ENCODE measurements at regions not wholly inside any gene's neighbourhood (a gene's known extent, or its start where the extent isn't known, plus 50 kb on each side); places are given as distances from the start of the nearest gene placed in this dataset.

DNA sequence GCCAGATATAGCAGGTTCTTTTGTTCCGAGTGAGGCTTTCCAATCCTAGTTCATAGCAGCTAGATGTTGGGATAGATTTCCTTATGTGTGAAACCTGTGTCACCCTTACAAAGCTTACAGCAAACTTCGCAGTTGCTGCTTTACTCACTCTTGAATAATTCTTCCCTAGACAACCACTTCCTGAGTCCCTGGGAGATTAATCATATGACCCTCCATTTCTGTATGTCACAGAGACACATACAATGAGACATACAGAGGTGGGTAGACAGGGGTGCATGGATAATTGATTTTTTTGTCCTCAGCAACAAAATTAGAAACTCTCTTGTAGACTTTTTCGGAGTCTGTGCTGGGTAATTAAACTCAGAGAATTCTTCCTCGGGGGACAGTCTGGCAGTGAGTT lies 163.2 kb downstream of the NSUN3 start:
- WGBS, result 34% methylated on average over 3 of the region's 4 CpGs
- H2AK5ac ChIP-seq (ENCODE audit: low read length, severe bottlenecking), result no peak overlapping the region
- no peak overlapping the region for H3K4me3 ChIP-seq (ENCODE audit: insufficient read depth in 1 of 2, low read depth in 1 of 2, low read length in 2 of 2)
- H3K14ac ChIP-seq (ENCODE audit: low read length in 2 of 2), result no peak overlapping the region
- H3K36me3 ChIP-seq (ENCODE audit: control insufficient read depth in 1 of 2, insufficient read depth in 2 of 2, low read depth in 1 of 2, low read length in 2 of 2), result no peaks in the 10 kb centered on the region
- H3K27me3 ChIP-seq (ENCODE audit: control insufficient read depth in 1 of 2, insufficient read depth in 1 of 2, low read length in 2 of 2), result no peaks in the 10 kb centered on the region
- H4K91ac ChIP-seq (ENCODE audit: low read length), result no peak overlapping the region
- DNase-seq, result peak; percentile 40
- H4K8ac ChIP-seq (ENCODE audit: low read length), result no peak overlapping the region
- no peak overlapping the region for H2AFZ ChIP-seq (ENCODE audit: low read depth, low read length)
- no peak overlapping the region for H2BK15ac ChIP-seq (ENCODE audit: low read depth, poor library complexity, severe bottlenecking)
- H3K79me1 ChIP-seq (replicated peaks; ENCODE audit: low read length, poor library complexity, severe bottlenecking), result no peaks in the 10 kb centered on the region
- H3K4me1 ChIP-seq (ENCODE audit: control insufficient read depth, insufficient read depth, low read depth, low read length), result peaks cover 3% of the 10 kb centered on the region
- H3K27ac ChIP-seq (ENCODE audit: low read length, poor library complexity, severe bottlenecking), result no peak overlapping the region
- no peak overlapping the region for H3K9ac ChIP-seq (ENCODE audit: low read length)
- H3K18ac ChIP-seq (ENCODE audit: low read depth in 1 of 2, low read length in 2 of 2), result no peak overlapping the region
- H2BK120ac ChIP-seq (ENCODE audit: low read depth, low read length), result no peak overlapping the region
- no peaks in the 10 kb centered on the region for H3K9me3 ChIP-seq (ENCODE audit: control insufficient read depth, low read length)
- no peak overlapping the region for H2BK5ac ChIP-seq (ENCODE audit: low read depth, low read length, poor library complexity, severe bottlenecking)
- H3K4ac ChIP-seq (ENCODE audit: low read depth in 1 of 2, low read length in 2 of 2), result no peak overlapping the region
- H2BK12ac ChIP-seq (ENCODE audit: low read length in 2 of 2), result no peak overlapping the region
- H3K23ac ChIP-seq (ENCODE audit: low read length in 2 of 2), result no peak overlapping the region
- H3K4me2 ChIP-seq (ENCODE audit: low read length, poor library complexity, severe bottlenecking), result peak overlapping the region; percentile 21

DNA sequence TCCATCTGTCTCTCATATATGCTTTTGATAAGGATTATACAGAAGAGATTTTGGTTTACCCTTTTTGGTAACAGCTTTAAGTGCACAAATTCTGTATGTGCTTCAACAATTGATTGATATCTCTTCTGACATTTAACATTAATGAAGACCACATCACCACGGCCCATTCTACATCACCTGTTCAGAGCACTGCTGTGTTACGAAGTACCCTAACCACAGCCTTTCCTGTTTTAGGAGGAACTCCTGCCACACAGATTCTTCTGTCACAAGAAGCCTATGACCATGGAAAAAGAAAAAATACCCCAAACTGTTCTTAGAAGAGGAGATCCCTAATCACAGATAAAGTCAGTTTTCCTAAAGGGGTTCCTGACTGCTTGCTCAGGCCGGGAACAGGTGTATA lies 170.1 kb downstream of the NSUN3 start:
- H3K79me1 ChIP-seq (replicated peaks; ENCODE audit: low read length, poor library complexity, severe bottlenecking), result no peaks in the 10 kb centered on the region
- H2BK120ac ChIP-seq (ENCODE audit: low read depth, low read length), result no peak overlapping the region
- H2AFZ ChIP-seq (ENCODE audit: low read depth, low read length), result no peak overlapping the region
- no peaks in the 10 kb centered on the region for H3K4me1 ChIP-seq (ENCODE audit: control insufficient read depth, insufficient read depth, low read depth, low read length)
- no peak for DNase-seq
- H2AK5ac ChIP-seq (ENCODE audit: low read length, severe bottlenecking), result no peak overlapping the region
- no peaks in the 10 kb centered on the region for H3K27me3 ChIP-seq (ENCODE audit: control insufficient read depth in 1 of 2, insufficient read depth in 1 of 2, low read length in 2 of 2)
- H3K23ac ChIP-seq (ENCODE audit: low read length in 2 of 2), result no peak overlapping the region
- H3K36me3 ChIP-seq (ENCODE audit: control insufficient read depth in 1 of 2, insufficient read depth in 2 of 2, low read depth in 1 of 2, low read length in 2 of 2), result no peaks in the 10 kb centered on the region
- no peak overlapping the region for H2BK5ac ChIP-seq (ENCODE audit: low read depth, low read length, poor library complexity, severe bottlenecking)
- H2BK15ac ChIP-seq (ENCODE audit: low read depth, poor library complexity, severe bottlenecking), result no peak overlapping the region
- 91% methylated on average over 3 of the region's 3 CpGs for WGBS
- no peak overlapping the region for H3K27ac ChIP-seq (ENCODE audit: low read length, poor library complexity, severe bottlenecking)
- no peak overlapping the region for H3K9ac ChIP-seq (ENCODE audit: low read length)
- no peak overlapping the region for H4K8ac ChIP-seq (ENCODE audit: low read length)
- no peaks in the 10 kb centered on the region for H3K9me3 ChIP-seq (ENCODE audit: control insufficient read depth, low read length)
- no peak overlapping the region for H3K14ac ChIP-seq (ENCODE audit: low read length in 2 of 2)
- no peak overlapping the region for H3K4me3 ChIP-seq (ENCODE audit: insufficient read depth in 1 of 2, low read depth in 1 of 2, low read length in 2 of 2)
- H2BK12ac ChIP-seq (ENCODE audit: low read length in 2 of 2), result no peak overlapping the region
- H4K91ac ChIP-seq (ENCODE audit: low read length), result no peak overlapping the region
- no peak overlapping the region for H3K18ac ChIP-seq (ENCODE audit: low read depth in 1 of 2, low read length in 2 of 2)
- no peak overlapping the region for H3K4ac ChIP-seq (ENCODE audit: low read depth in 1 of 2, low read length in 2 of 2)
- H3K4me2 ChIP-seq (ENCODE audit: low read length, poor library complexity, severe bottlenecking), result no peak overlapping the region

DNA sequence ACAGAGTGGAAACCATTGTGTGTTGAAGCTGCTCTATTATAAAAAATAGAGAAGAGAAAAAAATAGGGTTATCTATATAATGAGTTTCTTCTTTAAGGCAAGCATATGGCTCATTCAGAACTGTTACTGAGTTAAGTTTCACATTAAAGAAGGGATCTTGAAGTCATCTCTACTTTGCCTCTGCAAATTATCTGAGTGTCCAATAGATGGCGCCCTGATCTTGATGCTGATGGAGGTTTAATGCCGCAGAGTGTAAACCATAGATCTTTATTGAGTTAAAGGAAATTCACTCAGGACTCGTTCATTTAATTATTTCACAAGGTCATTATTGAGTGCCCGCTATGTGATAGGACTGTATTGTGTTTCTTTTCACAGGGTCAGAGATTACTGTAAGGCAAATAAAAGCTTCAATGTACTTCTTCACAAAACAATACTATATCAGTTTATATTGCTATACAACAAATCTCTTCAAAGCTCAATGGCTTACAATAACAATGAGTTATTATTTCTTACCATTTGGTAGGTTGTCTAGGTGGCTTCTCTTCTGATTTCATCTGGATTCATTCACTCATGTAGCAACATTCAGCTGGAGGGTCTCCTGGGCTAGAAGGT lies 171.4 kb downstream of the NSUN3 start:
- no peak overlapping the region for H3K4me3 ChIP-seq (ENCODE audit: insufficient read depth in 1 of 2, low read depth in 1 of 2, low read length in 2 of 2)
- no peak overlapping the region for H3K27ac ChIP-seq (ENCODE audit: low read length, poor library complexity, severe bottlenecking)
- H3K79me1 ChIP-seq (replicated peaks; ENCODE audit: low read length, poor library complexity, severe bottlenecking), result no peaks in the 10 kb centered on the region
- H2AFZ ChIP-seq (ENCODE audit: low read depth, low read length), result no peak overlapping the region
- no peaks in the 10 kb centered on the region for H3K36me3 ChIP-seq (ENCODE audit: control insufficient read depth in 1 of 2, insufficient read depth in 2 of 2, low read depth in 1 of 2, low read length in 2 of 2)
- no peak overlapping the region for H3K14ac ChIP-seq (ENCODE audit: low read length in 2 of 2)
- no peak overlapping the region for H2BK120ac ChIP-seq (ENCODE audit: low read depth, low read length)
- no peaks in the 10 kb centered on the region for H3K27me3 ChIP-seq (ENCODE audit: control insufficient read depth in 1 of 2, insufficient read depth in 1 of 2, low read length in 2 of 2)
- H4K8ac ChIP-seq (ENCODE audit: low read length), result no peak overlapping the region
- H2AK5ac ChIP-seq (ENCODE audit: low read length, severe bottlenecking), result no peak overlapping the region
- no peak overlapping the region for H2BK12ac ChIP-seq (ENCODE audit: low read length in 2 of 2)
- no peak overlapping the region for H3K23ac ChIP-seq (ENCODE audit: low read length in 2 of 2)
- H3K18ac ChIP-seq (ENCODE audit: low read depth in 1 of 2, low read length in 2 of 2), result no peak overlapping the region
- WGBS, result 4% methylated on average over 2 of the region's 4 CpGs
- H3K9me3 ChIP-seq (ENCODE audit: control insufficient read depth, low read length), result no peaks in the 10 kb centered on the region
- no peak overlapping the region for H4K91ac ChIP-seq (ENCODE audit: low read length)
- no peak overlapping the region for H3K4me2 ChIP-seq (ENCODE audit: low read length, poor library complexity, severe bottlenecking)
- H2BK5ac ChIP-seq (ENCODE audit: low read depth, low read length, poor library complexity, severe bottlenecking), result no peak overlapping the region
- no peaks in the 10 kb centered on the region for H3K4me1 ChIP-seq (ENCODE audit: control insufficient read depth, insufficient read depth, low read depth, low read length)
- H2BK15ac ChIP-seq (ENCODE audit: low read depth, poor library complexity, severe bottlenecking), result no peak overlapping the region
- DNase-seq, result peak; percentile 46
- no peak overlapping the region for H3K9ac ChIP-seq (ENCODE audit: low read length)
- no peak overlapping the region for H3K4ac ChIP-seq (ENCODE audit: low read depth in 1 of 2, low read length in 2 of 2)

DNA sequence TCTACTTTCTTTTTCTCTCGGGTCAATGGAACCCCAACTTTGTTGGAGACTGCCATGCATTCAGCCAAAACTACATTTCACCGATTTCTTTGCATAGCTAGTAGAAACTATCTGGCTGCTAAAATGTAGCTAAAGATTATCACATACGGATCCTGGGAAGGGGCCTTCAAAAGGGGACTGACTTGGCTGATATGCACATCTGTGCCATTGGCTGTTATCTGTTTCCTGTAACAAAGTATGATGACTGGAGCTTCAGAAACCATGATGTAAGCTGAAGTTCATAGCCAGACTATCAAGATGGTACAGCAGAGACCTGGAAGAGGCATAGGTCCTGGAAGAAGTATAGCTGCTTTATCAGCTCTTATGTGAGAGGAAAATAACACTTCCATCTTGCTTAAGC lies 179.1 kb downstream of the NSUN3 start:
- DNase-seq, result no peak
- Histone ChIP-seq H3K27ac (ENCODE audit: low read length, poor library complexity, severe bottlenecking) (no peak overlapping the region), H3K4me3 (ENCODE audit: insufficient read depth in 1 of 2, low read depth in 1 of 2, low read length in 2 of 2) (no peak overlapping the region), H3K4me1 (ENCODE audit: control insufficient read depth, insufficient read depth, low read depth, low read length) (no peaks in the 10 kb centered on the region), H4K91ac (ENCODE audit: low read length) (no peak overlapping the region), H2AK5ac (ENCODE audit: low read length, severe bottlenecking) (no peak overlapping the region), H3K27me3 (ENCODE audit: control insufficient read depth in 1 of 2, insufficient read depth in 1 of 2, low read length in 2 of 2) (no peaks in the 10 kb centered on the region), H3K79me1 (replicated peaks; ENCODE audit: low read length, poor library complexity, severe bottlenecking) (no peaks in the 10 kb centered on the region), H3K14ac (ENCODE audit: low read length in 2 of 2) (no peak overlapping the region), H3K4me2 (ENCODE audit: low read length, poor library complexity, severe bottlenecking) (no peak overlapping the region), H3K36me3 (ENCODE audit: control insufficient read depth in 1 of 2, insufficient read depth in 2 of 2, low read depth in 1 of 2, low read length in 2 of 2) (no peaks in the 10 kb centered on the region), H2BK5ac (ENCODE audit: low read depth, low read length, poor library complexity, severe bottlenecking) (no peak overlapping the region), H2BK15ac (ENCODE audit: low read depth, poor library complexity, severe bottlenecking) (no peak overlapping the region), H3K23ac (ENCODE audit: low read length in 2 of 2) (no peak overlapping the region), H2BK120ac (ENCODE audit: low read depth, low read length) (no peak overlapping the region), H3K9me3 (ENCODE audit: control insufficient read depth, low read length) (no peaks in the 10 kb centered on the region), H2BK12ac (ENCODE audit: low read length in 2 of 2) (no peak overlapping the region), H3K9ac (ENCODE audit: low read length) (no peak overlapping the region), H3K4ac (ENCODE audit: low read depth in 1 of 2, low read length in 2 of 2) (no peak overlapping the region), H3K18ac (ENCODE audit: low read depth in 1 of 2, low read length in 2 of 2) (no peak overlapping the region), H2AFZ (ENCODE audit: low read depth, low read length) (no peak overlapping the region), H4K8ac (ENCODE audit: low read length) (no peak overlapping the region)
- WGBS, result 75% methylated on average over 3 of the region's 3 CpGs
